HUES64 (cell line): ENCODE measurements at regions not wholly inside any gene's neighbourhood (a gene's known extent, or its start where the extent isn't known, plus 50 kb on each side); places are given as distances from the start of the nearest gene placed in this dataset.

Source experiments
- H3K27ac ChIP-seq: 2 replicates; pipeline ENCODE4 v1.7.0; 2013; ENCODE audit warnings: low read depth, low read length, inconsistent platforms
- H3K27me3 ChIP-seq: 2 replicates; pipeline ENCODE4 v1.6.1; 2013; ENCODE audit warnings: mild to moderate bottlenecking, low read length; ENCODE audit not compliant: insufficient read depth
- H3K36me3 ChIP-seq: 2 replicates; pipeline ENCODE4 v1.6.1; 2013; ENCODE audit warnings: mild to moderate bottlenecking, low read length; ENCODE audit not compliant: insufficient read depth
- H3K4me1 ChIP-seq: 2 replicates; pipeline ENCODE4 v1.6.1; 2013; ENCODE audit warnings: mild to moderate bottlenecking, low read length, moderate library complexity; ENCODE audit not compliant: insufficient read depth
- H3K4me3 ChIP-seq: 2 replicates; pipeline ENCODE4 v1.5.1; 2013; ENCODE audit warnings: mild to moderate bottlenecking, low read length, moderate library complexity
- H3K9ac ChIP-seq: 2 replicates; pipeline ENCODE4 v1.6.1; 2013; ENCODE audit warnings: mild to moderate bottlenecking, low read depth, low read length
- H3K9me3 ChIP-seq: 2 replicates; pipeline ENCODE4 v1.6.1; 2013; ENCODE audit warnings: low read depth, low read length; ENCODE audit not compliant: insufficient read depth
- WGBS: fragments of 150-250, 120-280 bp; methylation state at CpG from one replicate; pipeline ENCODE4 v1.1.7; 2013; ENCODE audit warnings: missing lambda C conversion rate; 5-methylcytosine and 5-hydroxymethylcytosine counted together

GRCh38 chr2:74735009-74735408 is 81.0 kb downstream of the SEMA4F start:
- Histone ChIP-seq H3K4me1 (peaks cover 16% of the 10 kb centered on the region), H3K27ac (peak overlapping the region; percentile 75), H3K9me3 (peaks cover 13% of the 10 kb centered on the region), H3K27me3 (no peaks in the 10 kb centered on the region), H3K36me3 (0 out of 2 replicates have a peak, but pooled peaks cover 3% of the 10 kb centered on the region), H3K9ac (peak overlapping the region; percentile 17; the same call in 1 of the 2 replicates), H3K4me3 (no peak overlapping the region)
- WGBS, result 85% methylated on average over 2 of the region's 2 CpGs

DNA sequence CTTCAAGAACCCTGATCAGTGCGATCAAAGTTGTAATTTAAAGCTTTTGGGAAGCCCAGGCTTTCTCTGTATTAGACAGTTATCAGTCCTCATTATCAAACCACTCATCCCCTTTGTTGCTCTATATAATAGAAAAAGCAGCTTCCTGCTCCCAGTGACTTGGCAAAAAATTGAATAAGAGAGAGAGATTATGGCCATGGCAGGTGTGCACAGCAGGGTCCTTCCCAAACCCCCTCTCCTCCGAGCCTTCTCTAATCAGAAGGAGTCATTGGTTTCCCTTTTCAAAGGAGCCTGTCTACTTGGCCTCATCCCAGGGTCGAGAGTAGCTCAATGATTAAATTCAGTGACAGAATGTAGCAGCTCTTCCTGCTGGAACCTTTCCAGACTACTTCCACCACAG is 81.5 kb downstream of the SEMA4F start:
- 37% methylated on average over 3 of the region's 3 CpGs for WGBS
- H3K4me3 ChIP-seq, result no peak overlapping the region
- peak overlapping the region; percentile 75 for H3K27ac ChIP-seq
- peaks cover 17% of the 10 kb centered on the region for H3K4me1 ChIP-seq
- H3K9ac ChIP-seq, result no peak overlapping the region
- peaks cover 13% of the 10 kb centered on the region for H3K9me3 ChIP-seq
- H3K36me3 ChIP-seq, result 0 out of 2 replicates have a peak, but pooled peaks cover 3% of the 10 kb centered on the region
- no peaks in the 10 kb centered on the region for H3K27me3 ChIP-seq

GRCh38 chr2:74736589-74736988 is 82.5 kb downstream of the SEMA4F start:
- Histone ChIP-seq H3K27ac (no peak overlapping the region), H3K36me3 (0 out of 2 replicates have a peak, but pooled peaks cover 3% of the 10 kb centered on the region), H3K27me3 (no peaks in the 10 kb centered on the region), H3K4me1 (peaks cover 27% of the 10 kb centered on the region), H3K9ac (no peak overlapping the region), H3K9me3 (peaks cover 13% of the 10 kb centered on the region), H3K4me3 (no peak overlapping the region)
- 100% methylated on average over 2 of the region's 2 CpGs for WGBS

- H3K36me3 ChIP-seq, result 0 out of 2 replicates have a peak, but pooled peaks cover 3% of the 10 kb centered on the region
- WGBS, result 64% methylated on average over 6 of the region's 6 CpGs
- H3K4me3 ChIP-seq, result no peak overlapping the region
- H3K9ac ChIP-seq, result no peak overlapping the region
- peaks cover 27% of the 10 kb centered on the region for H3K4me1 ChIP-seq
- H3K27me3 ChIP-seq, result no peaks in the 10 kb centered on the region
- H3K27ac ChIP-seq, result no peak overlapping the region
- H3K9me3 ChIP-seq, result peaks cover 13% of the 10 kb centered on the region
Measured at GRCh38 chr2:74738586-74738985, 84.5 kb downstream of the SEMA4F start.

GRCh38 chr2:74739129-74739528 is 85.1 kb downstream of the SEMA4F start:
- peaks cover 13% of the 10 kb centered on the region for H3K9me3 ChIP-seq
- peaks cover 27% of the 10 kb centered on the region for H3K4me1 ChIP-seq
- H3K9ac ChIP-seq, result no peak overlapping the region
- H3K36me3 ChIP-seq, result 0 out of 2 replicates have a peak, but pooled peaks cover 3% of the 10 kb centered on the region
- no peak overlapping the region for H3K4me3 ChIP-seq
- H3K27me3 ChIP-seq, result no peaks in the 10 kb centered on the region
- no peak overlapping the region for H3K27ac ChIP-seq

DNA sequence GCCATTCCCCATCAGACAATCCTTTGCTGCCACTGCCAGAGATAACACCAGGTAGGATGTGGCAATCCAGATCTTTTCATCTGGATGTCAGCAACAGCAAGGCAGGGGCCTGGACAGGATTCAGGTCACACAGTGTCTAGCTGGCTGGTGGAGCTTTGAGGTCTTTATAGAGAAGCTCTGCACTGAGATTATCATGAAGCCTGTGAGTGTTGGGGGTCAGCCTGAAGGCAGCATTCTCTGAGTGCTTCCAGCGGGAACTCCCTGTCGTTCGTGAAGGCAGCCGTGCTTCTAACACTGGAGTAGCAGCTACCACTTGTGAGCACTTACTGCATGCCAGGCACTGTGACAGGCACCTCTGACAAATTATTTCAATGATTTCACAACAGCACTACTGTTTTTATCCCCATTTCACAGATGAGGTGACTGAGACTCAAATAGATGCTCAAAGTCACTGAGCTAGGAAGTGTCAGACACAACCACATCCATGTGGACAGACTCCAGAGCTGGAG is 85.7 kb downstream of the SEMA4F start:
- H3K36me3 ChIP-seq, result 0 out of 2 replicates have a peak, but pooled peaks cover 3% of the 10 kb centered on the region
- no peak overlapping the region for H3K9ac ChIP-seq
- H3K27ac ChIP-seq, result no peak overlapping the region
- no peak overlapping the region for H3K4me3 ChIP-seq
- no peaks in the 10 kb centered on the region for H3K27me3 ChIP-seq
- 91% methylated on average over 4 of the region's 4 CpGs for WGBS
- H3K4me1 ChIP-seq, result peaks cover 23% of the 10 kb centered on the region
- peaks cover 13% of the 10 kb centered on the region for H3K9me3 ChIP-seq

DNA sequence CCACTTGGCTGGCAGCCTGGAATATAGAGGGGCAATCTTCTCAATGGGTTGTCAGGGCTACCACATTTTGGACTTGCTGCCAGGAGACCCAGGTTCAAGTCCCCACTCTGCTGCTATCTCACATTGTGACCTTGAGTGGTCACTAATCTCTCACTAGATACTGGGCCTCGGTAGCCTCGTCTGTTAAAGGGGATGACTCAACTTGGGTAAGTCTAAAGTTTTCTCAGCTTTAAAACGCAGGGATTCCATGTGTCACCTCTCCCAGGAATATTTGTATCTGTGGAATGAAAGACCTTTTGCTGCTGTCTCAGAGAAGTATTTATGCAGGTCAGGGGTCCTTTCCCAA is 86.3 kb downstream of the SEMA4F start:
- Histone ChIP-seq H3K4me1 (peaks cover 18% of the 10 kb centered on the region), H3K9ac (no peak overlapping the region), H3K27me3 (no peaks in the 10 kb centered on the region), H3K4me3 (no peak overlapping the region), H3K9me3 (peaks cover 13% of the 10 kb centered on the region), H3K27ac (no peak overlapping the region), H3K36me3 (0 out of 2 replicates have a peak, but pooled peaks cover 3% of the 10 kb centered on the region)
- WGBS, result 83% methylated on average over 3 of the region's 3 CpGs

DNA sequence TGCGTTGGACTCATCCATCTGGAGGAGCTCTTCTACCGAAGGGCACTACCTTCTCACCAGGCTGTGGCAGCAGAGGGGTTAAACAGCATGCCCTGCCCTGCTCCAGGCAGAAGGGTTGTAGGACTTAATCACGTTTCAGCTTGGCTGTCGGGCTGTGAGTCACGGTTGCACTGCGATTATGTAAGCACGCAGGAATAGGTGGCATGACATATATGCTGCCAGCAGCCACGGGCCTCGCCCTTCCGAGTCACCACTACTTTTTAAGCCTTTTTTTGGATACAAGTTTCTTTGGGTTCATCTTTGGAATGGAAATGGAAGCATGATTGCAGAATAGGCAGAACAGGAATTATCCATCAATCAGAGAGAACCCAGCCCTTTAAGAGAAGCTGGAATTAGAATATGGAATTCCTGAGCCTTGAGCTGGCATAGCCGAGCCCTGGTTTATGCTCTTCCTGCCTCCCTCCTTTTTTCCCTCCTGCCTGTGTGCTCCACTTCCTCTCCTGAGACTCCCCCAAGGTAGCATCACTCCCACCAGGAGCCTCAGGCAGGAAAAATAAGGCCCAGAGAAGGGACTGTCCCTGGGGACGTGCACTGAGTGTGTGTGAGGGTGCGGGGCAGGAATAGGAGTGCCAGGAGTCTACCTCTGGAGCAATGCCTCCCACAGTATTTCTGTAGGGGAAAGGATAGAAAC is 86.8 kb downstream of the SEMA4F start:
- Histone ChIP-seq H3K4me3 (no peak overlapping the region), H3K27ac (no peak overlapping the region), H3K9me3 (peaks cover 13% of the 10 kb centered on the region), H3K36me3 (0 out of 2 replicates have a peak, but pooled peaks cover 3% of the 10 kb centered on the region), H3K4me1 (peaks cover 12% of the 10 kb centered on the region), H3K27me3 (no peaks in the 10 kb centered on the region), H3K9ac (no peak overlapping the region)
- 50% methylated on average over 13 of the region's 13 CpGs for WGBS

GRCh38 chr2:74741629-74742028 is 87.6 kb downstream of the SEMA4F start:
- no peak overlapping the region for H3K4me3 ChIP-seq
- peaks cover 9% of the 10 kb centered on the region for H3K9me3 ChIP-seq
- 0 out of 2 replicates have a peak, but pooled peaks cover 2% of the 10 kb centered on the region for H3K36me3 ChIP-seq
- 89% methylated on average over 2 of the region's 2 CpGs for WGBS
- H3K27me3 ChIP-seq, result no peaks in the 10 kb centered on the region
- no peak overlapping the region for H3K9ac ChIP-seq
- peaks cover 11% of the 10 kb centered on the region for H3K4me1 ChIP-seq
- H3K27ac ChIP-seq, result no peak overlapping the region

DNA sequence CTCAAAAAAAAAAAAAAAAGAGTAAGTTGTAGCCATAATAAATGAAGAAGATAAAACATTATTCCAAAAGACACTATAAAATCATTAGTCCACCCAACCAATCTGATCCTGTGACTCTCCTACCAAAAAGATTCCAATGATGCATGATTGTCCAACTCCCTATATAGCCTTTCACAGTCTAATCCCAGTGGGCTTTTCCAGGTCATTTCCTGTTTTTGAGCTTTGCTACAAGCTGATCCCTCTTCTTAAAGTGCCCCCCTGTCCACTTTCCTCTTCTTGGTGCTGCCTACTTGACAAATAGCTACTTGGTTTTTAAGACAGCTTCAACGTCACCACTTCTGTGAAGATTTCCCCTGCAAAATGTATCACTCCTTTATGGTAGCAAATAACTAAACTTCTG is 88.4 kb downstream of the SEMA4F start:
- Histone ChIP-seq H3K4me1 (peaks cover 11% of the 10 kb centered on the region), H3K27ac (no peak overlapping the region), H3K9me3 (peaks cover under 1% of the 10 kb centered on the region; the same call in 1 of the 2 replicates), H3K9ac (no peak overlapping the region), H3K4me3 (no peak overlapping the region), H3K36me3 (no peaks in the 10 kb centered on the region), H3K27me3 (no peaks in the 10 kb centered on the region)
- WGBS, result 100% methylated on average over 1 of the region's 1 CpG

GRCh38 chr2:74743039-74743438 is 89.0 kb downstream of the SEMA4F start:
- Histone ChIP-seq H3K36me3 (no peaks in the 10 kb centered on the region), H3K4me3 (no peak overlapping the region), H3K9me3 (no peaks in the 10 kb centered on the region), H3K9ac (no peak overlapping the region), H3K4me1 (peaks cover 11% of the 10 kb centered on the region), H3K27me3 (no peaks in the 10 kb centered on the region), H3K27ac (no peak overlapping the region)
- 67% methylated on average over 5 of the region's 5 CpGs for WGBS
